NCI-H345 (cell line): ENCODE measurements at regions not wholly inside any gene's neighbourhood (a gene's known extent, or its start where the extent isn't known, plus 50 kb on each side); places are given as distances from the start of the nearest gene placed in this dataset.
"Not testable (repeated sequence)": the region's sequence is repeated elsewhere in the genome, so short reads cannot be mapped to it uniquely, and the experiment has no call there.

Experiments
- DNase-seq: peaks from one replicate; lab custom pipeline; 2025; lab: John Stamatoyannopoulos, UW

GRCh38 chr11:7143908-7144307 is 55.1 kb downstream of the RBMXL2 start:
- peak; percentile 13 for DNase-seq

GRCh38 chr11:7150104-7150503 is 61.3 kb downstream of the RBMXL2 start:
- DNase-seq = not testable (repeated sequence)

DNA sequence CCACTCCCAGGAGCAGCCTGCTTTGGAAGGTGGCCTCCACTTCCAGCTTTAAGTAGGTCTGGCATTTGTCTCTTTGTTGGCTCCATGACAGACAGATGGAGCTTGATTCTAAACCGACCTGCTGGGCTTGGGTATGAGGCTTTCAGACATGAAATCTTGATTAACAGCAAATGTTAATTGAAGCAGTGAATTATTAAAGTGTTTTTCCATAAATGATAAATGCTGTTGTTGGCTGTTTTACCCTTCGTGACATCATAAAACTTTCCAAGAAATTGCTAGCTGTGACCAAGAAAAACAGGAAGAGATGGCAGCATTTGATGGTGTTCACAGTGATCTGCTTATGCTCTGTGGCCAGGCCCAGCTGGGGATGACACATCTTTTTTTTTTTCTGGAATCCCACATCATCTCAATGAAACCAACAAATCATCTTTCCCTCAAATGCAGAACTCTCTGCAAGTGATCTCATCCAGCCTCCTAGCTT is 66.1 kb downstream of the RBMXL2 start:
- DNase-seq = no peak

DNA sequence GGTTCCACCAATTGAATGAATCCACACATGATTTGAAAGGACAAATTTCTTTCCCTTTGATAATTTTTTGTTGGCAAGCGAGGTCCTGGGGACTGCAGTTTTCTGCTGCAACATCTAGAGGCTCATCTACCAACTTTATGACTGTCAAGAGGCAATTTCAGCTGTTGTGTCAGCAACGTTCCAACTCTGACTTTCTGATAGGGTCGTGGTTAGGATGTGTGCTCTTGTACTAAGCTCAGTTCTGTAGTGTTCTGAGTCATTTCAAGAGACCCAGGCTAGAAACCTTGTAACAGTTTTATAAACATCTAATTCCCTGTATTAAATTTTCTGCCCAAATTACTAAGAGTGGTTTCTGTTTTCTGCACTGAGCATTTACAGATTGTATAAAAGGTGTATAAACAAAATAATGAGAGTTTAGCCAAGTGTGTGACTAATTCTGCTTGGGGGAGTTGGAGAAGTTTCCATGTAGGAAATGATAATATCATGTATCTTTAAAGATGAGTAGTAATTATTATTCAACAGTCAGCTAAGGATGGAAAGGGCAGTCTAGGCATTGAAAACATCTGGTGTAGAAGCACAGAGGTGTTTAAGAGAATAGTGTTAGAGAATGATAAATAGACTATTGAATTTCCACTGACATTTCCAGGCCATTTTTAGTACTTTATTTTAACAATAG is 72.2 kb downstream of the RBMXL2 start:
- no peak for DNase-seq

GRCh38 chr11:7165911-7166310 is 77.1 kb downstream of the RBMXL2 start:
- DNase-seq = peak; percentile 68

DNA sequence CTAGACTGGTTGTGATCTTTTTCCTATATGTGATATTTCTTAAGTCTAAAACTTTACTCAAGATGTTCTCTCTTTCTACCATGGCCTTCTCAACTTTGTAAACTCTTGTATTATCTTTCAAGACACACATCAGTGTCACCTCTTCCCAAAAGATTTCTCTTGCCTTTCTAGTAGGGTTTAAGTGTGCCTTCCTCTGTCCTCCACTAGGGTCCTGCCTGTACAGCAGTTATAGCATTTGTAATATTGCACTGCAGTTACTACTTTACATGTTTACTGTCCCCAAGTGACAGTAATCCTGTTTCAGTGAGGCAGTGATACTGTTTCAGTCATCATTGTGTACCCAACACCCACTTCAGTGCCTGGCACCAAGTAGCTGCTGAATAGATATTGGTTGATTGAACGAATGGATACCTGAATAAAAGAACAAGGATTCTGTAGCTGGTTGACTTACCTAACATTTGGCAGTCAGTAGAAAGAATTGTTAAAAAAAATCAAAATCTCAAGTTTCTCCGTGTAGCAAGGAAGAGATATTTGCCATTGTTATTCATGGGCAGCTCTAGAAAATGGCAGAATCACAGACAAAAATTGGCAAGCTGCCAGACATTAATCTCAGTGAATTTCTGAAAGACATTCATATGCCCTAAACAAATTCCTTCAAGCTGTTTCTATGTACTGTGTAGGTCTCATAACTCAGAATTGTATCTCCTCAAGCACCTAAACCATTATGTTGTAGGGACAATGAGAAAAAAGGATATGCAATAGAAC is 79.4 kb downstream of the RBMXL2 start:
- DNase-seq = peak; percentile 61

- no peak for DNase-seq
Measured at GRCh38 chr11:7168741-7168990, 79.9 kb downstream of the RBMXL2 start.

- DNase-seq = no peak
Measured at GRCh38 chr11:7170431-7170830, 81.3 kb upstream of the SYT9 start.

DNA sequence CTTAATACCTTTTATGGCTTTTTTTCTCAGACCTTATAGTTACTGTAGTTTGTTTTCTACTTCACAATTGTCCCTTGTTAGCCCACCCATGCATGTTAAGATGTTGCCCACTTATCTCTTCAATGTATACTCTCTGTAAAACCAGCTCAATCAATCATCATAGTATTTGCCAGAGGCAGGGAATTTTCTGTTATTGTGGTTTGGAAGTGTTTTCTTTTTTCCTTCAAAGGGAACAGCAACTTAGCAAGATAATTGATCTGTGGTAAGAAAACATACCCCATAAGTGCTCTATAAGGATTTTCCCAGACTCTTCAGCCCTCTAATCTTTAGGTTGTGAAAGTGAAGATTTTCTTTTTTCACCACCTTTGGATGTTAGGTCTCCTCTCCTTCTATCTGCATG is 76.7 kb upstream of the SYT9 start:
- DNase-seq = no peak

DNA sequence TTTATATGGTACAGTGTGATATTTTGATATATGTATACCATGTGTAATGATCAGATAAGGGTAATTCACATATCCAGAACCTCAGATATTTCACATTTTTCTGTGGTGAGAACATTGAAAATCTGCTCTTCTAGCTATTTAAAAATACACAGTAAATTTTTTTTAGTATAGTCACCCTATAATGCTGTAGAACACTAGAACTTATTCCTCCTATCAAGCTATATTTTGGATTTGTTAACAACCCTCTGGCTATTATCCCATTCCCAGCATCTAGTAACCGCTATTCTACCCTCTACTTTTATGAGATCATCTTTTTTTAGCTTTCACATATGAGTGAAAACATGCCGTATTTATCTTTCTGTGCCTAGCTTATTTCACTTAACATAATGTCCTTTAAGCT is 65.5 kb upstream of the SYT9 start:
- no peak for DNase-seq

GRCh38 chr11:7186676-7187075 is 65.0 kb upstream of the SYT9 start:
- no peak for DNase-seq

GRCh38 chr11:7192785-7193184 is 58.9 kb upstream of the SYT9 start:
- DNase-seq = not testable (repeated sequence)

- peak; percentile 5 for DNase-seq
Measured at GRCh38 chr11:7196396-7197146, 55.1 kb upstream of the SYT9 start.

DNA sequence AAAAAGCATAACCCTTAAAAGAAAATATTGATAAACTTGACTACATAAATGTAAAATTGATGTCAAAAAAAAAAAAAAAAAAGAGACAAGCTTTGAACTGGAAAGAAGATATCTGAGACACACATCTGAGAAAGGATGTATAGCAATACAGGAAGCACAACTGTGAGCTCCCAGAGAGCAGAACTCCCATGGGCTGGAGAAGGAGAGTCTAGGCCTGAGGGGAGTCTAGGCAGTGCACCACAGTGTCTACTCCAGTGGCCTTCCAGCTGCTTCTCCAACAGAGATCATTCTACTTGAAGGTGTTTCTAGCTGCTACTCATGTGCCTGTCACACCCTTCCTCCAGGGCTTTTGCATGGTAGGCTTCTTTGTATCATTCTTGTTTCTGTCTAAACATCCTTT is 54.2 kb upstream of the SYT9 start:
- DNase-seq = no peak
